HAP-1 (cell line): ENCODE measurements at regions not wholly inside any gene's neighbourhood (a gene's known extent, or its start where the extent isn't known, plus 50 kb on each side); places are given as distances from the start of the nearest gene placed in this dataset.

Source experiments
- DNase-seq, 2 experiments: peaks; one replicate each; pipeline ENCODE4 v3.0.0-alpha.2; 2016 to 2020; ENCODE audit warnings: low spot score in 2 of 2
- H3K27me3 ChIP-seq: fragments of 250-450 bp; sonication (Bioruptor Pico); 2 replicates; pipeline ENCODE4 v1.5.1; 2020; ENCODE audit warnings: low read depth, mild to moderate bottlenecking, moderate library complexity
- H3K36me3 ChIP-seq: fragments of 250-450 bp; sonication (Bioruptor Pico); replicated peaks from 2 replicates; pipeline ENCODE4 v1.5.1; 2020; ENCODE audit warnings: mild to moderate bottlenecking
- H3K4me1 ChIP-seq: fragments of 250-450 bp; sonication (Bioruptor Pico); 2 replicates; pipeline ENCODE4 v1.5.1; 2020; ENCODE audit warnings: mild to moderate bottlenecking
- H3K4me3 ChIP-seq: fragments of 250-450 bp; sonication (Bioruptor Pico); 2 replicates; pipeline ENCODE4 v1.5.1; 2020; ENCODE audit warnings: mild to moderate bottlenecking, moderate library complexity
- H3K9me3 ChIP-seq: fragments of 250-450 bp; sonication (Bioruptor Pico); 2 replicates; pipeline ENCODE4 v1.5.1; 2020; ENCODE audit warnings: mild to moderate bottlenecking, moderate library complexity
- in situ Hi-C: fragments of 300-500 bp; cut with MboI; formaldehyde crosslinking; loops from 3 replicates; pipeline ENCODE4 v1.14.3; 2020; ENCODE audit warnings: low sequenced_read_pairs, inconsistent platforms, mixed read lengths

GRCh38 chr18:7288544-7288943 is 57.7 kb downstream of the LRRC30 start:
- DNase-seq = no peak
- Histone ChIP-seq H3K4me1 (no peaks in the 10 kb centered on the region), H3K4me3 (no peak overlapping the region), H3K36me3 (no peaks in the 10 kb centered on the region), H3K9me3 (no peaks in the 10 kb centered on the region), H3K27me3 (no peaks in the 10 kb centered on the region)
- in situ Hi-C loops = loop anchor here (25.0 kb wide), 1 partner anchor 99 kb away; no protein-coding TSS in a partner anchor

- no peaks in the 10 kb centered on the region for H3K4me1 ChIP-seq
- no peak overlapping the region for H3K4me3 ChIP-seq
- no peaks in the 10 kb centered on the region for H3K27me3 ChIP-seq
- no peaks in the 10 kb centered on the region for H3K36me3 ChIP-seq
- H3K9me3 ChIP-seq = no peaks in the 10 kb centered on the region
- in situ Hi-C loops = loop anchor here (25.0 kb wide), 1 partner anchor 97 kb away; no protein-coding TSS in a partner anchor
- no peak for DNase-seq
These were observed 59.2 kb downstream of the LRRC30 start for GRCh38 chr18:7290077-7290476.

GRCh38 chr18:7291046-7291445 is 60.2 kb downstream of the LRRC30 start:
- H3K4me1 ChIP-seq = no peaks in the 10 kb centered on the region
- no peaks in the 10 kb centered on the region for H3K27me3 ChIP-seq
- no peaks in the 10 kb centered on the region for H3K9me3 ChIP-seq
- in situ Hi-C loops = loop anchor here (25.0 kb wide), 1 partner anchor 96 kb away; no protein-coding TSS in a partner anchor
- H3K36me3 ChIP-seq = no peaks in the 10 kb centered on the region
- no peak overlapping the region for H3K4me3 ChIP-seq
- DNase-seq = no peak

- DNase-seq = no peak
- Histone ChIP-seq H3K4me1 (no peaks in the 10 kb centered on the region), H3K36me3 (no peaks in the 10 kb centered on the region), H3K9me3 (no peaks in the 10 kb centered on the region), H3K4me3 (no peak overlapping the region), H3K27me3 (no peaks in the 10 kb centered on the region)
- in situ Hi-C loops = loop anchor here (25.0 kb wide), 1 partner anchor 89 kb away; no protein-coding TSS in a partner anchor
These were observed 67.3 kb downstream of the LRRC30 start for GRCh38 chr18:7298149-7298548.

- H3K9me3 ChIP-seq = no peaks in the 10 kb centered on the region
- DNase-seq = no peak
- H3K4me1 ChIP-seq = no peaks in the 10 kb centered on the region
- H3K4me3 ChIP-seq = no peak overlapping the region
- no peaks in the 10 kb centered on the region for H3K36me3 ChIP-seq
- H3K27me3 ChIP-seq = no peaks in the 10 kb centered on the region
- in situ Hi-C loops = no loop called here
These were observed 70.2 kb downstream of the LRRC30 start for GRCh38 chr18:7301094-7301493.

- Histone ChIP-seq H3K4me3 (no peak overlapping the region), H3K36me3 (no peaks in the 10 kb centered on the region), H3K27me3 (no peaks in the 10 kb centered on the region), H3K9me3 (no peaks in the 10 kb centered on the region), H3K4me1 (no peaks in the 10 kb centered on the region)
- in situ Hi-C loops = no loop called here
- DNase-seq = no peak
These were observed 72.6 kb downstream of the LRRC30 start for GRCh38 chr18:7303316-7304060.

- Histone ChIP-seq H3K36me3 (no peaks in the 10 kb centered on the region), H3K27me3 (no peaks in the 10 kb centered on the region), H3K4me3 (no peak overlapping the region), H3K4me1 (no peaks in the 10 kb centered on the region), H3K9me3 (no peaks in the 10 kb centered on the region)
- in situ Hi-C loops = no loop called here
- no peak for DNase-seq
These were observed 73.1 kb downstream of the LRRC30 start for GRCh38 chr18:7304061-7304370.

GRCh38 chr18:7305416-7305815 is 74.5 kb downstream of the LRRC30 start:
- Histone ChIP-seq H3K36me3 (no peaks in the 10 kb centered on the region), H3K27me3 (no peaks in the 10 kb centered on the region), H3K4me1 (no peaks in the 10 kb centered on the region), H3K4me3 (no peak overlapping the region), H3K9me3 (no peaks in the 10 kb centered on the region)
- in situ Hi-C loops = no loop called here
- DNase-seq = no peak

- in situ Hi-C loops = no loop called here
- no peak for DNase-seq
- H3K27me3 ChIP-seq = no peaks in the 10 kb centered on the region
- H3K4me1 ChIP-seq = no peaks in the 10 kb centered on the region
- no peaks in the 10 kb centered on the region for H3K36me3 ChIP-seq
- no peaks in the 10 kb centered on the region for H3K9me3 ChIP-seq
- H3K4me3 ChIP-seq = no peak overlapping the region
These were observed 76.1 kb downstream of the LRRC30 start for GRCh38 chr18:7307030-7307429.

- in situ Hi-C loops = no loop called here
- H3K4me3 ChIP-seq = no peak overlapping the region
- no peak for DNase-seq
- no peaks in the 10 kb centered on the region for H3K27me3 ChIP-seq
- H3K9me3 ChIP-seq = no peaks in the 10 kb centered on the region
- no peaks in the 10 kb centered on the region for H3K4me1 ChIP-seq
- H3K36me3 ChIP-seq = no peaks in the 10 kb centered on the region
These were observed 76.6 kb downstream of the LRRC30 start for GRCh38 chr18:7307526-7307925.

- DNase-seq = no peak
- H3K4me3 ChIP-seq = no peak overlapping the region
- H3K9me3 ChIP-seq = peaks cover 3% of the 10 kb centered on the region; the same call in 1 of the 2 replicates
These were observed 86.9 kb downstream of the LRRC30 start for GRCh38 chr18:7317804-7318231.

GRCh38 chr18:7319161-7319560 is 88.3 kb downstream of the LRRC30 start:
- Histone ChIP-seq H3K4me1 (no peaks in the 10 kb centered on the region), H3K4me3 (no peak overlapping the region), H3K9me3 (peaks cover 3% of the 10 kb centered on the region; the same call in 1 of the 2 replicates), H3K36me3 (no peaks in the 10 kb centered on the region), H3K27me3 (no peaks in the 10 kb centered on the region)
- in situ Hi-C loops = no loop called here
- DNase-seq = no peak

More at GRCh38 chr18:7317804-7318231, 86.9 kb downstream of the LRRC30 start:
- no peaks in the 10 kb centered on the region for H3K27me3 ChIP-seq
- H3K36me3 ChIP-seq = no peaks in the 10 kb centered on the region
- in situ Hi-C loops = no loop called here
- no peaks in the 10 kb centered on the region for H3K4me1 ChIP-seq

- Histone ChIP-seq H3K27me3 (no peaks in the 10 kb centered on the region), H3K4me3 (no peak overlapping the region), H3K36me3 (no peaks in the 10 kb centered on the region), H3K9me3 (peaks cover 3% of the 10 kb centered on the region; the same call in 1 of the 2 replicates), H3K4me1 (no peaks in the 10 kb centered on the region)
- in situ Hi-C loops = no loop called here
- no peak for DNase-seq
These were observed 90.9 kb downstream of the LRRC30 start for GRCh38 chr18:7321831-7322230.

GRCh38 chr18:7322817-7323485 is 92.1 kb downstream of the LRRC30 start:
- Histone ChIP-seq H3K4me3 (no peak overlapping the region), H3K4me1 (no peaks in the 10 kb centered on the region), H3K36me3 (no peaks in the 10 kb centered on the region), H3K9me3 (peaks cover 3% of the 10 kb centered on the region; the same call in 1 of the 2 replicates), H3K27me3 (no peaks in the 10 kb centered on the region)
- in situ Hi-C loops = no loop called here
- DNase-seq = no peak
